NCI-H345 treated with DMSO at 0.1 percent for 48 hours (cell line): ENCODE measurements at regions not wholly inside any gene's neighbourhood (a gene's known extent, or its start where the extent isn't known, plus 50 kb on each side); places are given as distances from the start of the nearest gene placed in this dataset.
"Not testable (repeated sequence)": the region's sequence is repeated elsewhere in the genome, so short reads cannot be mapped to it uniquely, and the experiment has no call there.

ENCODE experiments used
- DNase-seq: peaks from one replicate; lab custom pipeline; 2025; ENCODE audit not compliant: unreplicated experiment; lab: John Stamatoyannopoulos, UW

DNA sequence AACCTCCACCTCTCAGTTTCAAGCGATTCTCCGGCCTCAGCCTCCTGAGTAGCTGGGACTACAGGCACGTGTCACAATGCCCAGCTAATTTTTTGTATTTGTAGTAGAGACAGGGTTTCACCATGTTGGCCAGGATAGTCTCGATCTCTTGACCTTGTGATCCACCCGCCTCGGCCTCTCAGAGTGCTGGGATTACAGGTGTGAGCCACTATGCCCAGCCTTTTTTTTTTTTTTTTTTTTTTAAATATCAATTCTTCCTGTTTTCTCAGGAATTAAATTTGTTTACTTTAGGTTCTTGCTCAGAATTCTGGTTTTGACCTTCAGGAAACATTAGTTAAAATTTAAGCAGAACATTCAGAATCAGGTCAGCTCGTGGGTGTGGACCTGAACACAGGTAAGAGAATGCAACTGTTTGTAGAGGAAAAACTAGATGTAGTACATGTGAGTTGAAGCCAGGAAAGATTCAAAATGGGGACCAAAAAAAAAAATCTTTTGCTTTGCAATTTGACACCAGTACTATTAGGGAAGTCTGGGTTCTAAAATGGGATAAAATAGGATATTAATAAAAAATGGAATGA is 65.5 kb upstream of the ERV3-1 start:
- not testable (repeated sequence) for DNase-seq

DNA sequence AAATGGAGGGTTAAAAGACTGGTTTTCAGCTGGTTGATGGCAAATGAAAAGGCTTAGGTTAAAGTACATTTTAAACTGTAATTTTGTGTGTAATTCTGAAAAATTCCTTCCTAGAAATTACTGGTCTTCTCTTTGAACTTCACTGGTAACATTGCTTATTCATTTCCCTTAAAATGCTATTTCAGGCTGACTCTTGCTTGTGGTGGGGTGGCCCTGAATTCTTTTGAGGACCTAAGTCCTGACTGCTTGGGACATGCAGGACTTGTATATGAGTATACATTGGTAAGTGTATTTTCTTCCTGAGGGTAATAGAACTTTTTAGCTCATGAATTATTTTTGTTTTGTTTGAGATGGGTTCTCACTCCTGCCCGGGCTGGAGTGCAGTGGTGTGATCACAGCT is 63.0 kb upstream of the ERV3-1 start:
- DNase-seq, result not testable (repeated sequence)

DNA sequence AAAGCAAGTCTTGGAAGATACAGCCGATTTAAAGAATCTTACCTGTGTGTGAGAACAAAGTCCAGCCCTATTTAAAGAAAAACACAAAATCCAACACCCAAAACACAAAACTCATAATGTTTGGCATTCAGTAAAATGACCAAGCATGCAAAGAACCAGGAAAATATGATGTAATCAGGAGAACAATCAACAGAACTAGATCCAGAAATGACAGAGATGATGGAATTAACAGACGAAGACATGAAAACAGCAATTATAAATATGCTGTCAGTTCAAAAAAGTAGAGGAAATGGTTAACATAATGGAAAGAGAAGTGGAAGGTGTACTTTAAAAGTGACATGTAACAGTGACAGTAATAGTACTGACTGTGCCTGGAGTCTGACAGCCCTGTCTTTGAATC is 56.1 kb upstream of the ERV3-1 start:
- not testable (repeated sequence) for DNase-seq

DNA sequence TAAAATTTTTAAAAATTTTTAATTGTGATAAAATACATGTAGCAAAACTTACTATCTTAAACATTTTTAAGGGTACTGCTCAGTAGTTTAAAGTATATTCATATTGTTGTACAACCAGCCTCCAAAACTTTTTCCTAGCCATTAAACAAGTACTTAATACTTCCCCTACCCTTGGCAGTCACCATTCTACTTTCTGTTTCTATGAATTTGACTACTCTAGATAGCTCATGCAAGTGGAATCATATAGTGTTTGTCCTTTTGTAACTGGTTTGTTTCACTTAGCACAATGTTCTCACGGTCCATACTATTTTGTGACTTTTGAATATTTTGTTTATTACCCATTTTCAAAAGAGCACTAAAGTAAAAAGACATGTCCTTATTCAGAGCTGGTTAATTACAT is 52.8 kb upstream of the ERV3-1 start:
- not testable (repeated sequence) for DNase-seq
